Nephron progenitor cell (in vitro differentiated cells): ENCODE measurements at regions not wholly inside any gene's neighbourhood (a gene's known extent, or its start where the extent isn't known, plus 50 kb on each side); places are given as distances from the start of the nearest gene placed in this dataset.

Experiments
- DNase-seq: peaks from one replicate; pipeline ENCODE4 v3.0.0; 2021
- H3K27ac Mint-ChIP-seq: 2 replicates; pipeline ENCODE4 v1.8.0; 2021; ENCODE audit warnings: mild to moderate bottlenecking, moderate library complexity, mixed read lengths
- H3K27me3 Mint-ChIP-seq: 2 replicates; pipeline ENCODE4 v1.8.0; 2021; ENCODE audit warnings: mild to moderate bottlenecking, low read depth, mixed read lengths; ENCODE audit not compliant: poor library complexity
- H3K36me3 Mint-ChIP-seq: 2 replicates; pipeline ENCODE4 v1.8.0; 2021; ENCODE audit warnings: low read depth, mixed read lengths
- H3K4me1 Mint-ChIP-seq: 2 replicates; pipeline ENCODE4 v1.8.0; 2021; ENCODE audit warnings: mixed read lengths
- H3K4me3 Mint-ChIP-seq: 2 replicates; pipeline ENCODE4 v1.8.0; 2021; ENCODE audit warnings: mild to moderate bottlenecking, moderate library complexity, mixed read lengths
- H3K9me3 Mint-ChIP-seq: 2 replicates; pipeline ENCODE4 v1.8.0; 2021; ENCODE audit warnings: mild to moderate bottlenecking, moderate library complexity, mixed read lengths
- TF ChIP-seq, protein P1 (sequence below): fragments of 200-600 bp; sonication (generic); IDR thresholded peaks from 2 replicates; pipeline ENCODE4 v1.5.0; 2021; ENCODE audit warnings: antibody characterized with exemption

GRCh38 chr4:24279911-24280375 lies 304.4 kb downstream of the DHX15 start:
- H3K27ac Mint-ChIP-seq: no peak overlapping the region
- H3K9me3 Mint-ChIP-seq: no peaks in the 10 kb centered on the region
- H3K27me3 Mint-ChIP-seq: no peaks in the 10 kb centered on the region
- no peak overlapping the region for H3K4me3 Mint-ChIP-seq
- TF ChIP-seq, protein P1, sequence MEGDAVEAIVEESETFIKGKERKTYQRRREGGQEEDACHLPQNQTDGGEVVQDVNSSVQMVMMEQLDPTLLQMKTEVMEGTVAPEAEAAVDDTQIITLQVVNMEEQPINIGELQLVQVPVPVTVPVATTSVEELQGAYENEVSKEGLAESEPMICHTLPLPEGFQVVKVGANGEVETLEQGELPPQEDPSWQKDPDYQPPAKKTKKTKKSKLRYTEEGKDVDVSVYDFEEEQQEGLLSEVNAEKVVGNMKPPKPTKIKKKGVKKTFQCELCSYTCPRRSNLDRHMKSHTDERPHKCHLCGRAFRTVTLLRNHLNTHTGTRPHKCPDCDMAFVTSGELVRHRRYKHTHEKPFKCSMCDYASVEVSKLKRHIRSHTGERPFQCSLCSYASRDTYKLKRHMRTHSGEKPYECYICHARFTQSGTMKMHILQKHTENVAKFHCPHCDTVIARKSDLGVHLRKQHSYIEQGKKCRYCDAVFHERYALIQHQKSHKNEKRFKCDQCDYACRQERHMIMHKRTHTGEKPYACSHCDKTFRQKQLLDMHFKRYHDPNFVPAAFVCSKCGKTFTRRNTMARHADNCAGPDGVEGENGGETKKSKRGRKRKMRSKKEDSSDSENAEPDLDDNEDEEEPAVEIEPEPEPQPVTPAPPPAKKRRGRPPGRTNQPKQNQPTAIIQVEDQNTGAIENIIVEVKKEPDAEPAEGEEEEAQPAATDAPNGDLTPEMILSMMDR: no peak
- DNase-seq: no peak
- H3K4me1 Mint-ChIP-seq: peaks cover 4% of the 10 kb centered on the region
- no peaks in the 10 kb centered on the region for H3K36me3 Mint-ChIP-seq

GRCh38 chr4:24279469-24279868 lies 304.9 kb downstream of the DHX15 start:
- no peaks in the 10 kb centered on the region for H3K9me3 Mint-ChIP-seq
- no peak overlapping the region for H3K4me3 Mint-ChIP-seq
- H3K27me3 Mint-ChIP-seq: no peaks in the 10 kb centered on the region
- H3K4me1 Mint-ChIP-seq: peaks cover 4% of the 10 kb centered on the region
- DNase-seq: no peak
- H3K36me3 Mint-ChIP-seq: no peaks in the 10 kb centered on the region
- H3K27ac Mint-ChIP-seq: no peak overlapping the region
- TF ChIP-seq, protein P1: no peak

GRCh38 chr4:24278693-24279092 lies 305.7 kb downstream of the DHX15 start:
- no peak overlapping the region for H3K27ac Mint-ChIP-seq
- H3K36me3 Mint-ChIP-seq: no peaks in the 10 kb centered on the region
- no peak for DNase-seq
- H3K4me1 Mint-ChIP-seq: peaks cover 4% of the 10 kb centered on the region
- H3K4me3 Mint-ChIP-seq: no peak overlapping the region
- no peaks in the 10 kb centered on the region for H3K9me3 Mint-ChIP-seq
- TF ChIP-seq, protein P1: no peak
- H3K27me3 Mint-ChIP-seq: no peaks in the 10 kb centered on the region

DNA sequence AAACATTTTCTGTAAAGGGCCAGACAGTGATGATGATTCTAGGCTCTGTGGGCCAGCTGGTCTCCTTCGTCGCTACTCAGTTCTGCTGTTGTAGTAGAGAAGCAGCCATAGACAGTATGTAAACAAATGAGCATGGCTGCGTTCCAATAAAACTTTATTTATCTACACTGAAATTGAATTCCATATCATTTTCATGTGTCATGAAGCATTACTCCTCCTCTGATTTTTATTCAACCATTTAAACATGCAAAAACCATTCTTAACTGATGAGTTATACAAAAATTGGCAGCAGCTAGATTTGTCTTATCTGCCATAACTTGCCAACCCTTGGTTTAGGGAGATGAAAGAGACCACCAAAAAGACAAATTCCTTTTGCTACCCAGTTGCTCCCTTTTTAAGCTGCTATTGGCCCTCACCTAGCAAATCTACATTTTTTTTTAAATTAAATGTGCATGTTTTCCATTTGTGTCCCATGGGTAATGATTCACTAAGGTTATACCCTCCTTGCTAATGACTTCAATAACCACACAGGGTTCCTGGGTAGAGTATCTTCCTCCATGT lies 309.9 kb downstream of the DHX15 start:
- TF ChIP-seq, protein P1: no peak
- H3K4me3 Mint-ChIP-seq: no peak overlapping the region
- H3K27ac Mint-ChIP-seq: no peak overlapping the region
- no peaks in the 10 kb centered on the region for H3K9me3 Mint-ChIP-seq
- H3K36me3 Mint-ChIP-seq: no peaks in the 10 kb centered on the region
- no peaks in the 10 kb centered on the region for H3K27me3 Mint-ChIP-seq
- no peak for DNase-seq
- H3K4me1 Mint-ChIP-seq: peaks cover 4% of the 10 kb centered on the region

- H3K27ac Mint-ChIP-seq: no peak overlapping the region
- no peaks in the 10 kb centered on the region for H3K9me3 Mint-ChIP-seq
- H3K27me3 Mint-ChIP-seq: no peaks in the 10 kb centered on the region
- H3K4me1 Mint-ChIP-seq: no peaks in the 10 kb centered on the region
- no peak overlapping the region for H3K4me3 Mint-ChIP-seq
- no peak for DNase-seq
- H3K36me3 Mint-ChIP-seq: no peaks in the 10 kb centered on the region
- TF ChIP-seq, protein P1: no peak
Observed at GRCh38 chr4:24273136-24273535, 311.2 kb downstream of the DHX15 start.
